ENCODE measurements at regions not wholly inside any gene's neighbourhood (a gene's known extent, or its start where the extent isn't known, plus 50 kb on each side); places are given as distances from the start of the nearest gene placed in this dataset.

DNA sequence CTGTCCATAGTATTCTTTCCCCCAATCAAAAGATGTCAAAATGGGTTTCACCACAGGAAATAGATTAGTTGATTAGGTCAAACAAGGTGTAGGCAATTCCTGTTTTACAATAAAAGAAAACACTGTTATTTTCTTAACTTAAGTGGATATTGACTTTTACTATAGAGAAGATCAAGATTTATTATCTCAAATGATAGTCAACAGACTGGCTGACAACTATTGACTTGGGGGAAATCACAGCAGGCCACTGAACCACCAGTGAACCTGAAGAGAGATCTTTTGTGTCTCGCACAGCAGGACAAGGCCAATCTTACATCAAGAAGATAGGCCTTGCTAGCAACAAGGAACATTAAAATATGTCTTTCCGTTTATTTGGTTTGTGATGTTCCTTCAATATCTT is 1187.6 kb downstream of the SI start:
- in situ Hi-C loops (cut with MboI): no loop called here
- TF ChIP-seq TCF7L2 (IDR thresholded peaks at IDR 0.05; ENCODE audit: low read depth, low read length) (no peak), COPS2 (conservative IDR thresholded peaks at IDR 0.05) (no peak)
- H3K27me3 ChIP-seq (ENCODE audit: control insufficient read depth in 2 of 2, insufficient read depth in 2 of 2, low read length in 2 of 2): no peaks in the 10 kb centered on the region
- no peak overlapping the region for H2AFZ ChIP-seq (ENCODE audit: low read depth, low read length)
- FAIRE-seq (no peak), DNase-seq (ENCODE audit: extremely low read depth in 1 of 4, low spot score in 3 of 4) (no peak), ATAC-seq (no peak)
- H3K9me1 ChIP-seq (ENCODE audit: control insufficient read depth, insufficient read depth, low read length): no peaks in the 10 kb centered on the region
- ChIA-PET CTCF (ENCODE audit: low intra/inter-chr PET ratio) (no interaction called here), POLR2A (no interaction called here)
- no peaks in the 10 kb centered on the region for H3K36me3 ChIP-seq (ENCODE audit: control insufficient read depth, insufficient read depth, low read length)
- no peaks in the 10 kb centered on the region for H4K20me1 ChIP-seq (replicated peaks; ENCODE audit: control insufficient read depth, insufficient read depth, low read length)
- WGBS (ENCODE audit: insufficient coverage, low coverage, missing lambda C conversion rate): 0% methylated on average over 2 of the region's 2 CpGs
- H3K9me3 ChIP-seq (replicated peaks; ENCODE audit: control insufficient read depth, insufficient read depth, low read depth, low read length): no peaks in the 10 kb centered on the region; the same call in 1 of the 2 replicates
- H3K79me2 ChIP-seq (ENCODE audit: control insufficient read depth, insufficient read depth, low read length): no peaks in the 10 kb centered on the region
- H3K4me2 ChIP-seq (ENCODE audit: insufficient read depth, low read length): no peak overlapping the region
- BruUV-seq (replicated peaks): no TSS peak
- no peak overlapping the region for H3K4me3 ChIP-seq
- intact Hi-C loops (cut with micrococcal nuclease): no loop called here
- no peaks in the 10 kb centered on the region for H3K4me1 ChIP-seq (replicated peaks in 1 of 2; ENCODE audit: control insufficient read depth in 2 of 2, insufficient read depth in 2 of 2, low read length in 2 of 2)
- H3K27ac ChIP-seq (ENCODE audit: extremely low read depth, low read depth, low read length): no peak overlapping the region
- no peak overlapping the region for H3K9ac ChIP-seq (ENCODE audit: insufficient read depth in 1 of 2, low read depth in 2 of 2, low read length in 2 of 2)

DNA sequence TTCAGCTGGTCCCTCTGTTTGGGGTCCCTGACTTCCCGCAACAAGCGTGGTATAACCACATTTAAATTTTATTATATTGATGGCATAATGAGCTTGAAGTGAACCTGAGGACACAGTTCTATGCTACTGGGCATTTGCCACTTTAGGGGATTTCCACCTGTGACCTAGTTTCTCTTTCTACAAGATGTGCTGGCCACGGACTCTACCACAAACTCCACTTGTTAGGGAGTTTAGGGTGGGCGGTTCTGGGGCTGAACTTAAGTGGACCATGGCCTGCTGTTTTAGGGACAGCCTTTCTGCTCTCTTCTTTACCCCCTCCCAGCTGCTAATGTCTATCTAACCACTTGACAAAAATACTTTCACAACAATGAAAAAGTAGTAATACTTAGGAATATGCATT is 1199.1 kb downstream of the SI start:
- in situ Hi-C loops (cut with MboI) (no loop called here), intact Hi-C loops (cut with micrococcal nuclease) (no loop called here)
- Histone ChIP-seq H3K9ac (ENCODE audit: insufficient read depth in 1 of 2, low read depth in 2 of 2, low read length in 2 of 2) (no peak overlapping the region), H2AFZ (ENCODE audit: low read depth, low read length) (no peak overlapping the region), H3K4me3 (no peak overlapping the region), H4K20me1 (replicated peaks; ENCODE audit: control insufficient read depth, insufficient read depth, low read length) (no peaks in the 10 kb centered on the region), H3K36me3 (ENCODE audit: control insufficient read depth, insufficient read depth, low read length) (no peaks in the 10 kb centered on the region), H3K9me3 (replicated peaks; ENCODE audit: control insufficient read depth, insufficient read depth, low read depth, low read length) (no peaks in the 10 kb centered on the region), H3K27ac (ENCODE audit: extremely low read depth, low read depth, low read length) (no peak overlapping the region), H3K4me2 (ENCODE audit: insufficient read depth, low read length) (no peak overlapping the region), H3K27me3 (ENCODE audit: control insufficient read depth in 2 of 2, insufficient read depth in 2 of 2, low read length in 2 of 2) (no peaks in the 10 kb centered on the region), H3K4me1 (replicated peaks in 1 of 2; ENCODE audit: control insufficient read depth in 2 of 2, insufficient read depth in 2 of 2, low read length in 2 of 2) (no peaks in the 10 kb centered on the region), H3K9me1 (ENCODE audit: control insufficient read depth, insufficient read depth, low read length) (no peaks in the 10 kb centered on the region), H3K79me2 (ENCODE audit: control insufficient read depth, insufficient read depth, low read length) (no peaks in the 10 kb centered on the region)
- FAIRE-seq (no peak), ATAC-seq (no peak), DNase-seq (ENCODE audit: extremely low read depth in 1 of 4, low spot score in 3 of 4) (no peak)
- WGBS (ENCODE audit: insufficient coverage, low coverage, missing lambda C conversion rate): 0% methylated on average over 2 of the region's 4 CpGs
- no TSS peak for BruUV-seq (replicated peaks)
- POLR2A ChIA-PET: no interaction called here
- CTCF ChIA-PET (ENCODE audit: low intra/inter-chr PET ratio): no interaction called here
- TF ChIP-seq ZNF79 (CRISPR knock-in tag; IDR thresholded peaks at IDR 0.05; ENCODE audit: low read depth) (no peak), KAT2B (IDR thresholded peaks at IDR 0.05; ENCODE audit: low read depth, low read length) (no peak), PTRF (tag; IDR thresholded peaks at IDR 0.05) (no peak), TSC22D4 (tag; IDR thresholded peaks at IDR 0.05) (no peak), ZNF184 (CRISPR knock-in tag; IDR thresholded peaks at IDR 0.05) (no peak), SMAD4 (CRISPR knock-in tag; conservative IDR thresholded peaks at IDR 0.05) (no peak), ARHGAP35 (IDR thresholded peaks at IDR 0.05; ENCODE audit: partially characterized antibody) (no peak)
- TF ChIP-seq, protein P1, sequence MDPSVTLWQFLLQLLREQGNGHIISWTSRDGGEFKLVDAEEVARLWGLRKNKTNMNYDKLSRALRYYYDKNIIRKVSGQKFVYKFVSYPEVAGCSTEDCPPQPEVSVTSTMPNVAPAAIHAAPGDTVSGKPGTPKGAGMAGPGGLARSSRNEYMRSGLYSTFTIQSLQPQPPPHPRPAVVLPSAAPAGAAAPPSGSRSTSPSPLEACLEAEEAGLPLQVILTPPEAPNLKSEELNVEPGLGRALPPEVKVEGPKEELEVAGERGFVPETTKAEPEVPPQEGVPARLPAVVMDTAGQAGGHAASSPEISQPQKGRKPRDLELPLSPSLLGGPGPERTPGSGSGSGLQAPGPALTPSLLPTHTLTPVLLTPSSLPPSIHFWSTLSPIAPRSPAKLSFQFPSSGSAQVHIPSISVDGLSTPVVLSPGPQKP (CRISPR knock-in tag; IDR thresholded peaks at IDR 0.05): no peak
- TF ChIP-seq, protein P2, sequence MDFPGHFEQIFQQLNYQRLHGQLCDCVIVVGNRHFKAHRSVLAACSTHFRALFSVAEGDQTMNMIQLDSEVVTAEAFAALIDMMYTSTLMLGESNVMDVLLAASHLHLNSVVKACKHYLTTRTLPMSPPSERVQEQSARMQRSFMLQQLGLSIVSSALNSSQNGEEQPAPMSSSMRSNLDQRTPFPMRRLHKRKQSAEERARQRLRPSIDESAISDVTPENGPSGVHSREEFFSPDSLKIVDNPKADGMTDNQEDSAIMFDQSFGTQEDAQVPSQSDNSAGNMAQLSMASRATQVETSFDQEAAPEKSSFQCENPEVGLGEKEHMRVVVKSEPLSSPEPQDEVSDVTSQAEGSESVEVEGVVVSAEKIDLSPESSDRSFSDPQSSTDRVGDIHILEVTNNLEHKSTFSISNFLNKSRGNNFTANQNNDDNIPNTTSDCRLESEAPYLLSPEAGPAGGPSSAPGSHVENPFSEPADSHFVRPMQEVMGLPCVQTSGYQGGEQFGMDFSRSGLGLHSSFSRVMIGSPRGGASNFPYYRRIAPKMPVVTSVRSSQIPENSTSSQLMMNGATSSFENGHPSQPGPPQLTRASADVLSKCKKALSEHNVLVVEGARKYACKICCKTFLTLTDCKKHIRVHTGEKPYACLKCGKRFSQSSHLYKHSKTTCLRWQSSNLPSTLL (IDR thresholded peaks at IDR 0.05): no peak
- TF ChIP-seq, protein P3, sequence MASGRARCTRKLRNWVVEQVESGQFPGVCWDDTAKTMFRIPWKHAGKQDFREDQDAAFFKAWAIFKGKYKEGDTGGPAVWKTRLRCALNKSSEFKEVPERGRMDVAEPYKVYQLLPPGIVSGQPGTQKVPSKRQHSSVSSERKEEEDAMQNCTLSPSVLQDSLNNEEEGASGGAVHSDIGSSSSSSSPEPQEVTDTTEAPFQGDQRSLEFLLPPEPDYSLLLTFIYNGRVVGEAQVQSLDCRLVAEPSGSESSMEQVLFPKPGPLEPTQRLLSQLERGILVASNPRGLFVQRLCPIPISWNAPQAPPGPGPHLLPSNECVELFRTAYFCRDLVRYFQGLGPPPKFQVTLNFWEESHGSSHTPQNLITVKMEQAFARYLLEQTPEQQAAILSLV (tag; IDR thresholded peaks at IDR 0.05): no peak
